HG03097 (cell line): ENCODE measurements at regions not wholly inside any gene's neighbourhood (a gene's known extent, or its start where the extent isn't known, plus 50 kb on each side); places are given as distances from the start of the nearest gene placed in this dataset.
"Not testable (repeated sequence)": the region's sequence is repeated elsewhere in the genome, so short reads cannot be mapped to it uniquely, and the experiment has no call there.

Experiments
- ATAC-seq: cut with Tn5 transposase; IDR thresholded peaks from one replicate; pipeline ENCODE4 v1.9.1; 2021; ENCODE audit not compliant: unreplicated experiment, low FRiP score

- ATAC-seq, result not testable (repeated sequence)
These were observed 2877.2 kb downstream of the RPIA start for GRCh38 chr2:91568391-91569338.

- ATAC-seq, result not testable (repeated sequence)
These were observed 2879.9 kb downstream of the RPIA start for GRCh38 chr2:91571239-91571923.

- ATAC-seq, result not testable (repeated sequence)
These were observed 2881.5 kb downstream of the RPIA start for GRCh38 chr2:91573018-91573417.

DNA sequence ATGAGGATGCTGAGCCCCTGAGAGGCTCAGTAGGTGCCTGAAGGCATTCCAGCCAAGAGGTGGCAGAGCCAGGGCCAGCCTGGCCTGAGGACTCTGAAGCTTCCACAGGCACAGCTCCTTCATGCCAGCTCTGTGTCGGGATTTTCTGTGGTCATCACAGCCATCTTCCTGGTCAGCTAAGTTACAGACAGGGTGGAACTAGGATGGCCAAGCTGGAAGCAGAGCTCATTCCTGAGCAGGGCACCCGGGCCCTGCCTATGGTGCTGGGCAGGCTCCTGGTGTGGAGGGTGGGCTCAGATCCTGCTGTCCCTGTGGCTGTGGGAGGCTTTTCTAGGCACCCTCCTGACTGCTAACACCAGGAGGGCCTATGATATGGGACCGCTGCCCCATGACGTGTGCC is 2882.3 kb downstream of the RPIA start:
- not testable (repeated sequence) for ATAC-seq

- not testable (repeated sequence) for ATAC-seq
These were observed 2882.8 kb downstream of the RPIA start for GRCh38 chr2:91574255-91574654.

DNA sequence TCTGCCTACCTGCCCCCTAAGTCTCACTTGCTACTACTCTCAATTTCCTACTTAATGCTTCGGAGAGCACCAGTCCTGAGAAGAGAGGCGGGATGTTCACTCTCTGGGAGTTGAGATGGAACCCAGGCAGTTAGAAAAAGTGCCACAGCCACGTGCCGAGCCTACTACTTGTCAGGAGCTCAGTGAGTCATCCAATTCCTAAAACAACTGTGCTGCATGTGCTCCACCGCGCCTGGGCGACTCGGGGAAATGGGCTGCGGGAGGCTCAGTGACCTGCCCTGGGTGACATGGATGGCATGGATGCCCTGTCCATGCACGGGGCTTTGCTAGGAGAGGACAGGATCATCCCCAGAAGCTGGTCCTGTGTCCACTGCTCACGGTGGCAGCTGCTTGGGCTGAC is 2884.2 kb downstream of the RPIA start:
- ATAC-seq, result not testable (repeated sequence)

DNA sequence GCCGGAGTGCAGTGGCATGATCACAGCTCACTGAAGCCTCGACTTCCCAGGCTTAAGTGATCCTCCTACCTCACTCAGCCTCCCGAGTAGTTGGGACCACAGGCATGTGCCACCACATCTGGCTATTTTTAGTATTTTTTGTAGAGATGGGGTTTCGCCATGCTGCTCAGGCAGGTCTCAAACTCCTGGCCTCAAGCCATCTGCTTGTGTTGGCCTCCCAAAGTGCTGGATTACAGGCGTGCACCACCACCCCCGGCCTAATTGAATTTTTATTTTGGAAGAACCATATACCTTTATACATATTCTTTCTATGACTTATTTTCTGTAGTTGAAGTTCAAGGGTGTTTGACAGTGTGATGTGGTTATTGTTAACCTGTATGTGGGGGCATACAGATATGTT is 2885.9 kb downstream of the RPIA start:
- not testable (repeated sequence) for ATAC-seq

DNA sequence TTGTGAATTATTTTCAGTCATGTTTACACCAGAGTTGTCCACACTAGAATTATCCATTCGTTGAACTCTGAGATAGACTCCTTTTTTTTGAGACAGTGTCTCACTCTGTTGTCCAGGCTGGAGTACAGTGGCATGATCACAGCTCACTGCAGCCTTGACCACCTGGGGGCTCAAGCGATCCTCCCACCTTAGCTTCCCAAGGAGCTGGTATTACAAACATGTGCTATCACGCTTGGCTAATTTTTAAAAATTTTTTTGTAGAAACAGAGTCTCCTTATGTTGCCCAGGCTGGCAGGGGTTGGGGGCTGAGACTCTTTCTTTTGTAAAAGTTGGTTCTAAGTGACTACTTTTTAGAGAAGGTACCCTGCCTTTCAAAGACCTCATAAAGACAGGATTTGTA is 2887.2 kb downstream of the RPIA start:
- ATAC-seq, result not testable (repeated sequence)

DNA sequence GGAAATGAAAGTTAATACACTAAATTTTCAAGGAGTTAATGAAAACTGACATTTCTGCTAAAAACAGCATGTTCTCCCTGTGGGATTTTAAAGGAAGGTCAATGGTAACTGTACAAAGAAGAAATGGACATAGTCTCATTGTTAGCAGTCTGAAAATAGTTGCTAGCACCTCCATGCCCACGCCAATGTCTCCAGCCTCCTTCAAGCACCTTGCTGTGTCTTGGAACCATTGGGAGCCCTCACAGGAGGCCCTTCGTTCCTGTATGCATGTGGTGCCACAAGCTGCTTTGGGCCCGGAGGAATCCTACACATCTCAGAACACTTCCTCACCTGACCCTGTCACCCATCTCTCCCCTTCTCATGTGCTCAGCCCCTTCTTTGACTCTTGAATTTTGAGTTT is 2888.1 kb downstream of the RPIA start:
- ATAC-seq, result not testable (repeated sequence)

- not testable (repeated sequence) for ATAC-seq
These were observed 2888.6 kb downstream of the RPIA start for GRCh38 chr2:91580043-91580442.

DNA sequence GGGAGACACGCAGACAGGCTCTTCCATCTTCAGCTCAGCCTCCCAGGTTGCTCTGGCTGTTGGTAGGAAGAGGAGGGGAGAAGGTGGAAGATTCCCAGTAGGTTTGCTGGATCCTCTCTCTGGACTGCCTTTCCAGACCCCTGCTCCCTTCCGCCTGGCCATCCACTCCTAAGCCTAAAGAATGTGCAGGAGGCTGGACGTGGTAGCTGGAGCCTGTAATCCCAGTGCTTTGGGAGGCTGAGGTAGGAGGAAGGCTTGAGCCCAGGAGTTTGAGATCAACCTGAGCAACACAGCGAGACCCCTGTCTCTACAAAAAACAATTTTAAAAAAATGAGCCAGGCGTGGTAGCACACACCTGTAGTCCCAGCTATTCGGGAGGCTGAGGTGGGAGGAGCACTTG is 2895.6 kb downstream of the RPIA start:
- ATAC-seq, result not testable (repeated sequence)

- not testable (repeated sequence) for ATAC-seq
These were observed 2896.5 kb downstream of the RPIA start for GRCh38 chr2:91587908-91588535.

- not testable (repeated sequence) for ATAC-seq
These were observed 2897.3 kb downstream of the RPIA start for GRCh38 chr2:91588782-91589223.

DNA sequence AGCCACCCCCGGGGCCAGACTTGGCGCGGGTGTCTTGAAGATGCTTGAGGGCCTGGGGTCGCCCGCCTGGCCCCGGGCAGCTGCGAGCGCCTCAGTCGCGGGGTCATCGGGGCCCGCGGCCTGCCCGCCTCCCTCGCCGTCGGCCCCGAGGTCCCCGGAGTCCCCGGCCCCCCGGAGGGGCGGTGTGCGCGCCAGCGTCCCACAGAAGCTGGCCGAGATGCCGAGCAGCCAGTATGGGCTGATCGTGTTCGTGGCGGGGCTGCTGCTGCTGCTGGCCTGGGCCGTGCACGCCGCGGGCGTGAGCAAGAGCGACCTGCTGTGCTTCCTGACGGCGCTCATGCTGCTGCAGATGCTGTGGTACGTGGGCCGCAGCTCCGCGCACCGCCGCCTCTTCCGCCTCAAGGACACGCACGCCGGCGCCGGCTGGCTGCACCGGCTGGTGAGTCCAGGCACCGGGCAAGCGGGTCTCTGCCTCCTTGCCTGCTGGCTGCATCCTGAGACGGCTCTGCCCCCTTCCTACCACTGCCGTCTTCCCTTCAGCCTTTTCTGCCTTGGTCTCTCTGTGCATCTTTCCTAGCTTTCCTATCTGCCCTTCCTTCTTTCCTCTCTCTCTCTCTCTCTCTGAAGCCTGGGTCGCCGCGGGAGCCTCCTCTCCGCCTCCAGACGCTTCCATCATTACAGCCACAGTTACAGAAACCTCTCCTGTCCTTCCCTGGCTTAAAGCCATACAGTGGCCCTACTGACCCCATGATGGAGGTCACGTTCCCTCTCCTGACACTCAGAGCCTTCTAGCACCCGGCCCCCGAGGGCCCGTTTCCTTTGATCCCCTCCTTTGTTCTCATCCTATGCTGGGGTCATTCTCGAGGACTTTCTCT is 2898.2 kb downstream of the RPIA start:
- ATAC-seq, result not testable (repeated sequence)

- not testable (repeated sequence) for ATAC-seq
These were observed 2898.9 kb downstream of the RPIA start for GRCh38 chr2:91590381-91590780.

DNA sequence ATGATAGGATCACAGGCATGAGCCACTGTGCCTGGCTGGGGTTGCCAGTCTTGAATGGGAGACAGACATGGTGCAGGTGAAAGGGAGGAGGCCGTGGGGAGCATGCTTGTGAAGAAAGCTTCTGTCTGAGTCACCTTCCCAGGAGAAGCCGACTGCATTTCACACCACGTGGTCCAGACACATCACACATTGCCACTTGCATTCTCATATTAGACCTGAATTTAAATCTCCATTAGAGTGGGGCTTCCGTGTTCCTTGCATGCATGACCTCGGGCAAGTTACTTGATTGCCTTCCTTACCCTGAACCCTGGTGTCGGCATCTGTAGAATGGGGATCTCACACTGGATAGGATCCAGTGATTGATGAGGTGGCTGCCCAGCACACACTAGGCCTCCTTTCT is 2899.6 kb downstream of the RPIA start:
- ATAC-seq, result not testable (repeated sequence)

- not testable (repeated sequence) for ATAC-seq
These were observed 2906.0 kb downstream of the RPIA start for GRCh38 chr2:91597436-91597835.

- not testable (repeated sequence) for ATAC-seq
These were observed 2907.0 kb downstream of the RPIA start for GRCh38 chr2:91598519-91598918.

DNA sequence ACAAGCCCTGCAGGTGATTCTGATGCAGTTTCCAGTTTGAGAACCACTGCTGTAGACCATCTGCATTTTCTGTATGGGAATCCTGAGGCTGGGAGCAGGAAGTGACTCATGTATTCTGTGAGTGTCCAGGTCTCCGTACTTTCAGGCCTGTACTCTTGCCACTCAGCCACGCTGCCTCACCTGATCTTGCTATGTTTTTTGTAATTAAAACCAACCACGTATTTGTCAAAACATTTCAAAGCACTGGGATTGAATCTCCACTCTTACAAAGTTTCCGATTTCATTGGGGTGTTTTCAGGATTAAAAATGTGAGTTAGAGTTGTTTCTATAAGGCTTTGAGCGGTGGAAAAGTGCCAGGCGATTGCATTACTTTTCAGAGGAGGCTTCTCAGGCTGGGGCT is 2907.5 kb downstream of the RPIA start:
- ATAC-seq, result not testable (repeated sequence)

DNA sequence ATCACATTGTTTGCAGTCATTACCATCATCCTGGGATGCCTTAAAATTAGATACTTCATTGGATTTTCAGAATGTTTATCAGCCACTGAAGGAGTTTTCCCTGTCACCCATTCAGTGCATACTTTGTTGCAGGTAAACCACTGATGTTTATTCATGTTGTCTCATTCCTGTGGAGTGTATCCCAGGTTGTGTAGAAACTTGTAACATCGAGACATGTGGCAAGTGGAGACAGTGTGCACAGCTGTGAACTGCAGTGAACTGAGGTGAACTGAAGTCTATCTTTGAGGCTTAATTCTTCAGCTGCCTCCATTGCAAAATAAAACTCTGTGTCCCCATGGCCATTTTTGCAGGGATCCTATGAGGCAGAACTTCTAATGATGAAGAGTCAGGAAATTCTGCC is 2911.4 kb downstream of the RPIA start:
- not testable (repeated sequence) for ATAC-seq
